GM12864 (cell line): ENCODE measurements at regions not wholly inside any gene's neighbourhood (a gene's known extent, or its start where the extent isn't known, plus 50 kb on each side); places are given as distances from the start of the nearest gene placed in this dataset.
"Not testable (repeated sequence)": the region's sequence is repeated elsewhere in the genome, so short reads cannot be mapped to it uniquely, and the experiment has no call there.

ENCODE experiments used
- DNase-seq: peaks from one replicate; pipeline ENCODE4 v3.0.0-alpha.2; 2011; ENCODE audit warnings: low read depth
- H3K4me3 ChIP-seq: 2 replicates; pipeline ENCODE4 v1.5.1; 2011; ENCODE audit warnings: mild to moderate bottlenecking, low read depth, low read length, control low read depth
- CTCF ChIP-seq: IDR thresholded peaks from 2 replicates; pipeline ENCODE4 v1.5.1; 2011; ENCODE audit warnings: low read depth, mild to moderate bottlenecking, moderate library complexity, low read length, control low read depth, inconsistent platforms; ENCODE audit errors: missing control alignments

GRCh38 chr18:26634631-26635030, 86.3 kb upstream of the KCTD1 start:
- H3K4me3 ChIP-seq: no peak overlapping the region
- DNase-seq: no peak
- no peak for TF ChIP-seq CTCF

- DNase-seq: no peak
- TF ChIP-seq CTCF: no peak
- H3K4me3 ChIP-seq: no peak overlapping the region
Observed at GRCh38 chr18:26631135-26631534, 82.8 kb upstream of the KCTD1 start.

- no peak overlapping the region for H3K4me3 ChIP-seq
- no peak for TF ChIP-seq CTCF
- no peak for DNase-seq
Observed at GRCh38 chr18:26630596-26630995, 82.2 kb upstream of the KCTD1 start.

GRCh38 chr18:26628017-26628416, 79.7 kb upstream of the KCTD1 start:
- no peak for TF ChIP-seq CTCF
- H3K4me3 ChIP-seq: no peak overlapping the region
- DNase-seq: no peak

- TF ChIP-seq CTCF: no peak
- DNase-seq: no peak
- no peak overlapping the region for H3K4me3 ChIP-seq
Observed at GRCh38 chr18:26624443-26624842, 76.1 kb upstream of the KCTD1 start.

- not testable (repeated sequence) for H3K4me3 ChIP-seq, DNase-seq
Observed at GRCh38 chr18:26623314-26623713, 75.0 kb upstream of the KCTD1 start.

- peak; percentile 7 for DNase-seq
- peak; percentile 71 for TF ChIP-seq CTCF
- peak overlapping the region; percentile 36 for H3K4me3 ChIP-seq
Observed at GRCh38 chr18:26621161-26622026, 73.0 kb upstream of the KCTD1 start.
